GM23338 (cell line): ENCODE measurements at regions not wholly inside any gene's neighbourhood (a gene's known extent, or its start where the extent isn't known, plus 50 kb on each side); places are given as distances from the start of the nearest gene placed in this dataset.

ENCODE experiments used
- EZH2 ChIP-seq: fragments of 200-600 bp; sonication (generic); IDR thresholded peaks from one replicate; pipeline ENCODE4 v1.8.0; 2017; ENCODE audit warnings: antibody characterized with exemption, mild to moderate bottlenecking, low read depth; ENCODE audit not compliant: unreplicated experiment
- EZH2phosphoT487 ChIP-seq: fragments of 200-600 bp; sonication (generic); IDR thresholded peaks from one replicate; pipeline ENCODE4 v1.8.1; 2018; ENCODE audit warnings: antibody characterized with exemption; ENCODE audit not compliant: unreplicated experiment
- JUNB ChIP-seq: IDR thresholded peaks from one replicate; pipeline ENCODE4 v1.6.1; 2016; ENCODE audit warnings: antibody characterized with exemption; ENCODE audit not compliant: unreplicated experiment
- NANOG ChIP-seq: IDR thresholded peaks from 2 replicates; pipeline ENCODE4 v1.6.1; 2016; ENCODE audit warnings: antibody characterized with exemption, borderline replicate concordance
- POLR2AphosphoS5 ChIP-seq: IDR thresholded peaks from 2 replicates; pipeline ENCODE4 v1.6.1; 2016; ENCODE audit warnings: antibody characterized with exemption, low read depth
- STAT1 ChIP-seq: IDR thresholded peaks from one replicate; pipeline ENCODE4 v1.6.1; 2016; ENCODE audit warnings: antibody characterized with exemption; ENCODE audit not compliant: unreplicated experiment
- ZNF331 ChIP-seq: fragments of 250-450 bp; sonication (Bioruptor Pico); IDR thresholded peaks from 2 replicates; pipeline ENCODE4 v1.5.0; 2020; ENCODE audit warnings: low read depth, mild to moderate bottlenecking, moderate library complexity
- TF ChIP-seq, protein P1 (sequence below), 2 experiments: fragments of 200-600 bp in 1 of 2; sonication (generic) in 1 of 2; conservative IDR thresholded peaks; 2 replicates each; pipeline versions ENCODE4 v1.5.1 to v1.6.1; 2016 to 2017; ENCODE audit warnings: antibody characterized with exemption in 2 of 2, low read depth in 2 of 2, mild to moderate bottlenecking in 2 of 2, moderate library complexity in 1 of 2
- TF ChIP-seq, protein P2 (sequence below): IDR thresholded peaks from one replicate; pipeline ENCODE4 v1.6.1; 2018; ENCODE audit warnings: antibody characterized with exemption; ENCODE audit not compliant: unreplicated experiment

DNA sequence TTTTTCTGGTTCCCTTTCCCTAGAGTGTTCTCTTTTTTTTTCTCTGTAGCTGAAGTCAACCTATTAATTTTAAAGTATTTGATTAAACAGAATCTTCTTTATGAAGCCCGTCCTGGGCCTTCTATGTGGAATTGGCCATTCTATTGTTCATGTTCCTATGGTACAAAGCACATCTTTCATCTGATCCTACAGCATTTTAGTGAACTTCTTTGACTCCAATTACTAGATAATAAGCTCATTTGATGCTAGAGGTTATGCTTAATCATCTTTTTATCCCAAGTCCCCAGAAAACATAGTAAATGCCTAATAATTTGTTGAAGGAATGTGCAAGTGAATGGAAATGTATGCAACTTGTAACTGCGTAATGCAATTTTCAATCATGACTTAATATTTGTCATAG, 472.0 kb upstream of the KLF6 start:
- TF ChIP-seq, protein P1, sequence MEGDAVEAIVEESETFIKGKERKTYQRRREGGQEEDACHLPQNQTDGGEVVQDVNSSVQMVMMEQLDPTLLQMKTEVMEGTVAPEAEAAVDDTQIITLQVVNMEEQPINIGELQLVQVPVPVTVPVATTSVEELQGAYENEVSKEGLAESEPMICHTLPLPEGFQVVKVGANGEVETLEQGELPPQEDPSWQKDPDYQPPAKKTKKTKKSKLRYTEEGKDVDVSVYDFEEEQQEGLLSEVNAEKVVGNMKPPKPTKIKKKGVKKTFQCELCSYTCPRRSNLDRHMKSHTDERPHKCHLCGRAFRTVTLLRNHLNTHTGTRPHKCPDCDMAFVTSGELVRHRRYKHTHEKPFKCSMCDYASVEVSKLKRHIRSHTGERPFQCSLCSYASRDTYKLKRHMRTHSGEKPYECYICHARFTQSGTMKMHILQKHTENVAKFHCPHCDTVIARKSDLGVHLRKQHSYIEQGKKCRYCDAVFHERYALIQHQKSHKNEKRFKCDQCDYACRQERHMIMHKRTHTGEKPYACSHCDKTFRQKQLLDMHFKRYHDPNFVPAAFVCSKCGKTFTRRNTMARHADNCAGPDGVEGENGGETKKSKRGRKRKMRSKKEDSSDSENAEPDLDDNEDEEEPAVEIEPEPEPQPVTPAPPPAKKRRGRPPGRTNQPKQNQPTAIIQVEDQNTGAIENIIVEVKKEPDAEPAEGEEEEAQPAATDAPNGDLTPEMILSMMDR (conservative IDR thresholded peaks at IDR 0.05; ENCODE audit: low read depth in 2 of 2), result no peak
- TF ChIP-seq EZH2 (no peak), POLR2AphosphoS5 (no peak), NANOG (no peak), EZH2phosphoT487 (no peak), ZNF331 (CRISPR knock-in tag) (no peak), JUNB (no peak), STAT1 (no peak)
- TF ChIP-seq, protein P2, sequence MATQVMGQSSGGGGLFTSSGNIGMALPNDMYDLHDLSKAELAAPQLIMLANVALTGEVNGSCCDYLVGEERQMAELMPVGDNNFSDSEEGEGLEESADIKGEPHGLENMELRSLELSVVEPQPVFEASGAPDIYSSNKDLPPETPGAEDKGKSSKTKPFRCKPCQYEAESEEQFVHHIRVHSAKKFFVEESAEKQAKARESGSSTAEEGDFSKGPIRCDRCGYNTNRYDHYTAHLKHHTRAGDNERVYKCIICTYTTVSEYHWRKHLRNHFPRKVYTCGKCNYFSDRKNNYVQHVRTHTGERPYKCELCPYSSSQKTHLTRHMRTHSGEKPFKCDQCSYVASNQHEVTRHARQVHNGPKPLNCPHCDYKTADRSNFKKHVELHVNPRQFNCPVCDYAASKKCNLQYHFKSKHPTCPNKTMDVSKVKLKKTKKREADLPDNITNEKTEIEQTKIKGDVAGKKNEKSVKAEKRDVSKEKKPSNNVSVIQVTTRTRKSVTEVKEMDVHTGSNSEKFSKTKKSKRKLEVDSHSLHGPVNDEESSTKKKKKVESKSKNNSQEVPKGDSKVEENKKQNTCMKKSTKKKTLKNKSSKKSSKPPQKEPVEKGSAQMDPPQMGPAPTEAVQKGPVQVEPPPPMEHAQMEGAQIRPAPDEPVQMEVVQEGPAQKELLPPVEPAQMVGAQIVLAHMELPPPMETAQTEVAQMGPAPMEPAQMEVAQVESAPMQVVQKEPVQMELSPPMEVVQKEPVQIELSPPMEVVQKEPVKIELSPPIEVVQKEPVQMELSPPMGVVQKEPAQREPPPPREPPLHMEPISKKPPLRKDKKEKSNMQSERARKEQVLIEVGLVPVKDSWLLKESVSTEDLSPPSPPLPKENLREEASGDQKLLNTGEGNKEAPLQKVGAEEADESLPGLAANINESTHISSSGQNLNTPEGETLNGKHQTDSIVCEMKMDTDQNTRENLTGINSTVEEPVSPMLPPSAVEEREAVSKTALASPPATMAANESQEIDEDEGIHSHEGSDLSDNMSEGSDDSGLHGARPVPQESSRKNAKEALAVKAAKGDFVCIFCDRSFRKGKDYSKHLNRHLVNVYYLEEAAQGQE, result no peak
